ENCODE measurements at regions not wholly inside any gene's neighbourhood (a gene's known extent, or its start where the extent isn't known, plus 50 kb on each side); places are given as distances from the start of the nearest gene placed in this dataset.
"Not testable (repeated sequence)": the region's sequence is repeated elsewhere in the genome, so short reads cannot be mapped to it uniquely, and the experiment has no call there.

- no peak overlapping the region for H3K4me3 ChIP-seq (ENCODE audit: low read depth, low read length)
- TF ChIP-seq CTCF (IDR thresholded peaks at IDR 0.05; ENCODE audit: low read depth, low read length, missing control alignments) = no peak
- DNase-seq (ENCODE audit: low read depth) = no peak
These were observed 499.7 kb downstream of the SLCO4C1 start for GRCh38 chr5:101796427-101796826.

- no peak for DNase-seq (ENCODE audit: low read depth)
- TF ChIP-seq CTCF (IDR thresholded peaks at IDR 0.05; ENCODE audit: low read depth, low read length, missing control alignments) = no peak
- H3K4me3 ChIP-seq (ENCODE audit: low read depth, low read length) = no peak overlapping the region
These were observed 507.3 kb downstream of the SLCO4C1 start for GRCh38 chr5:101788797-101789196.

DNA sequence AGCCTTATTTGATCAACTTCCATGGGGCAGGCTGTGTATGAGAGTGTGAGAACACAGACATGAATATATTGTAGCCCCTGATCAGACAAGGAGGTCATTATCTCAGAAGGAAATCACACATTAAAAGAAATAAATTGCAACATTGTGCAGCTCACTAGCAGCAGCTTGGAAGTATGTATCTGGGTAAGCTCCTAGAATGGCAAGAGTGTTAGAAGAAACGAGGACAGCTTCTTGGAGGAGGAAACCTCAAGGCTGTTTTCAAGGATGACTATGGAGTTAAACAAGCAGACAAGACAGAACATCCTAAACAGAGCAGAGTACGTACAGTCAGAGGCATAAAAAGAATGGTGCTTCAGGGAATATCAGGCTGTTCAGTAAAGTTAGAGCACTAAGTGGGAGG lies 511.0 kb downstream of the SLCO4C1 start:
- no peak overlapping the region for H3K4me3 ChIP-seq (ENCODE audit: low read depth, low read length)
- TF ChIP-seq CTCF (IDR thresholded peaks at IDR 0.05; ENCODE audit: low read depth, low read length, missing control alignments) = no peak
- DNase-seq (ENCODE audit: low read depth) = no peak

DNA sequence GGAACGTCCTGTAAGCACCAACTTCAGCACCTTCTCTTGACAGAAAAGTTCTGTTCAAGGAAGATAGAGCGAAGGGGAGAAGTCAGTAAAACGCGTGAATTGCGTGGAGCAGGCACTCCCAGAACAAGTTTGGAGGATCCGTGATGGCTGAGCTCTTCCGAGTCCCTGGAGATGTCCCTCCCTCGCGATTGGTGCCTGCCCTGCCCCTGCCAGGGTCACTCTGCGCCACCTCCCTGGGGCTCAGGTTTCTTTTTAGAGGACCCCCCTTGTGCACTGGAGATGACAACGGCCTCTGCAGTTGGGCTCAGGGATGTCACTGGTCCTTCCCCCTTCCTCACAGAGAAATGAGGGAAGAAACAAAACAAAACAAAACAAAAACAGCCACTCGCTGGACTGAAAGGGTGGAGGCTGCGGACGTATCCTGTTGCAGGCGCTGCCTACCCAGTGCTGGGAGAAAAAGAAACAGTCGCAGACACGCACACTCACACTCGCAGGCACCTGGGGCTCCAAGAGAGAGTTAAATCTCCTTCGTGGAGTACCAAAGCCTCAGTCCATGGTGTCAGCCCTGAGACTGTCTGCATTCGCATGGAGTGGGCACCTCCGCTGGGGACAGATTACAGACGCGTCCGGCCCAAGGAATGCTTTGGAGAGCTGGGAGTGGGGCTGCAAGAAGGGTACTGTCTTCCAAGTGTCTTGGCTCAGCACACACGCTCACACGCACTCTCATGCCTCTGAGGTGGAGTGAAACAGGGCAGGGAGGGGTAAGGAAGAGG lies 512.7 kb downstream of the SLCO4C1 start:
- no peak for TF ChIP-seq CTCF (IDR thresholded peaks at IDR 0.05; ENCODE audit: low read depth, low read length, missing control alignments)

DNA sequence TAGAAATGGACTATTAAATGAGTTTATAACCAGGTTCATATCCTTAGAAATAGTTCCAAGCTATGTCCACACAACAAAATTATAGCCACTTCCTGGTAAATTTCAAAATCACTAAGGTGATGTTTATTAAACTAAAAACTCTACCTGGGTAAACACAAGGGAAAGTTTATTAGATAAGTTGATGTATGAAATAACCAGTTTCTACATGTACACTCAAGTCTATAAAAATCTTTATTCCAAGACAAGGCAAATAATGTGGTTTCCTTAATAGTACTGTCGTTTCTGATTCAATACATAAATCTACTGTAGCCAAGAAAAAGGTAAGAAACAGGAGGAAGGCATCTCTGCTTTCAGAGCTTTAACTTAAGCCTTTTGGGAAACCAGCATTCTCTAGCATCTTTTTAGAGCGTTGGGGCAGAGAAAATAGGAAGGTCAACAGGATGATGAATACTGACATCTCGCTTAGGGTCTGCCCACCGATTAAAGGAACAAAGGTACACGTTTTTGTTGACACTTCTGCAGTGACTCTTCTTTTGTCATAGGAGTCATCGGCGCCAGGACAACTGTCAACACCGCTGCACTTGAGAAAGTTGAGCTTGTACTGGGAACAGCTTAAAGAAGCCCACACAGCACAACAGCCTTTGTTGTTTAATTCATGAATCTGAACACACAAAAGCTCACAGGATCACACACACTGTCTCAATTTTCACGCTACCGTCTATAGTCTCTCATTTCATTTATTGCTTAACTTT lies 513.6 kb downstream of the SLCO4C1 start:
- no peak overlapping the region for H3K4me3 ChIP-seq (ENCODE audit: low read depth, low read length)
- DNase-seq (ENCODE audit: low read depth) = no peak
- no peak for TF ChIP-seq CTCF (IDR thresholded peaks at IDR 0.05; ENCODE audit: low read depth, low read length, missing control alignments)

More for the DNA sequence above, 512.7 kb downstream of the SLCO4C1 start:
- no peak for DNase-seq (ENCODE audit: low read depth)
- H3K4me3 ChIP-seq (ENCODE audit: low read depth, low read length) = no peak overlapping the region

DNA sequence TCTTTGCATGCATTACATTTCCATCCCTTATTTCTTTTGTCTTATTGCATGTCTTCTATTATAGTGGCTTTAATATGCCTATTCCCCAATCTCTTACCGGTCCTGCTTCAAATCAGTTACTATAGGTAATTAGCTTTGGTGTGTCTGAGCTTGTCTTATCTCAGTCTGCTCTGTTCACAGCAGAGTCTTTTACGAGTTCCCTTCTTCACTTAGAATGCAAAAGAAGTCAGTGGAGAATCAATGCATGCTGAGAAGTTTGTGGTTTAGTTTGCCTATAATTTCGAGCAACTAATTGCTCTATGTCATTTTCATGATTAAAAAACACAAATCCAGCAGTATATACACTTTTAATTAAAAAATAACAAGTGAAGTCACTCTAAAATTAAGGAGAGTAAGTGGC lies 545.0 kb downstream of the SLCO4C1 start:
- no peak overlapping the region for H3K4me3 ChIP-seq (ENCODE audit: low read depth, low read length)
- DNase-seq (ENCODE audit: low read depth) = no peak
- no peak for TF ChIP-seq CTCF (IDR thresholded peaks at IDR 0.05; ENCODE audit: low read depth, low read length, missing control alignments)

DNA sequence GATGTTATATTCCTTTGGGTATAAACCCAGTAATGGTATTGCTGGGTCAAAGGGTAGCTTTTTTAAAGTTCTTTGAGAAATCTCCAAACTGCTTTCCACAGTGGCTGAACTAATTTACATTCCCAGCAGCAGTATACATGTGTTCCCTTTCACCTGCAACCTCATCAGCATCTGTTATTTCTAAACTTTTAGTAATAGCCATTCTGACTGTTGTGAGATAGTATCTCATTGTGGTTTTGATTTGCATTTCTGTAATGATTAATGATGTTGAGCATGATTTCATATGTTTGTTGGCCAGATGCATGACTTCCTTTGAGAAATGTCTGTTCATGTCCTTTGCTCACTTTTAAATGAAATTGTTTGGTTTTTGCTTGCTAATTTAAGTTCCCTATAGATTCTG lies 553.1 kb downstream of the SLCO4C1 start:
- not testable (repeated sequence) for DNase-seq (ENCODE audit: low read depth); H3K4me3 ChIP-seq (ENCODE audit: low read depth, low read length)
